H1 (cell line): ENCODE measurements at regions not wholly inside any gene's neighbourhood (a gene's known extent, or its start where the extent isn't known, plus 50 kb on each side); places are given as distances from the start of the nearest gene placed in this dataset.

ENCODE experiments used
- CTCF ChIA-PET: fragments of 300-600 bp; sonication (Branson Sonifier 250); formaldehyde crosslinking; loops from one replicate; lab custom pipeline; 2021; ENCODE audit not compliant: partially characterized antibody; lab: Charles Lee
- POLR2A ChIA-PET: fragments of 300-600 bp; sonication (Branson Sonifier 250); formaldehyde crosslinking; loops from one replicate; lab custom pipeline; 2021; ENCODE audit warnings: inconsistent platforms; ENCODE audit not compliant: partially characterized antibody; lab: Charles Lee
- DNase-seq, 2 experiments: peaks; one replicate each; pipeline versions ENCODE4 v3.0.0 to v3.0.0-alpha.2; 2010 to 2022; ENCODE audit warnings: low spot score in 2 of 2, low read depth in 1 of 2, mixed read lengths in 1 of 2
- FAIRE-seq: peaks from 2 replicates; lab custom pipeline; 2011; peaks lifted over from hg19 to GRCh38; lab: Jason Lieb, UNC
- H2AFZ ChIP-seq: 2 replicates; pipeline ENCODE4 v1.8.1; 2012; ENCODE audit warnings: low read length, inconsistent platforms
- H2AK5ac ChIP-seq: 2 replicates; pipeline ENCODE4 v1.6.1; 2013; ENCODE audit warnings: low read depth, low read length
- H2BK120ac ChIP-seq: replicated peaks from 2 replicates; pipeline ENCODE3; 2013; ENCODE audit warnings: low read depth, low read length, inconsistent platforms
- H2BK12ac ChIP-seq: 2 replicates; pipeline ENCODE4 v1.6.1; 2013; ENCODE audit warnings: low read depth, low read length
- H2BK15ac ChIP-seq: 2 replicates; pipeline ENCODE4 v1.6.1; 2013; ENCODE audit warnings: low read length
- H2BK20ac ChIP-seq: 2 replicates; pipeline ENCODE4 v1.6.1; 2013; ENCODE audit warnings: low read length
- H2BK5ac ChIP-seq: 2 replicates; pipeline ENCODE4 v1.6.1; 2013; ENCODE audit warnings: low read depth, low read length
- H3K14ac ChIP-seq: 2 replicates; pipeline ENCODE4 v1.6.1; 2013; ENCODE audit warnings: inconsistent platforms; ENCODE audit not compliant: insufficient read length
- H3K18ac ChIP-seq: 2 replicates; pipeline ENCODE4 v1.6.1; 2013; ENCODE audit warnings: low read length; ENCODE audit errors: extremely low read depth
- H3K23ac ChIP-seq: 2 replicates; pipeline ENCODE4 v1.6.1; 2013; ENCODE audit warnings: inconsistent platforms; ENCODE audit not compliant: insufficient read length
- H3K23me2 ChIP-seq: 2 replicates; pipeline ENCODE4 v1.6.1; 2013; ENCODE audit warnings: low read depth, low read length
- H3K27ac ChIP-seq: 2 replicates; pipeline ENCODE4 v1.6.1; 2011; ENCODE audit warnings: low read depth, low read length, inconsistent platforms
- H3K27me3 ChIP-seq, 4 experiments: replicated peaks in 1 of 4; 1 replicate in 1 of 4; 2 replicates in 3 of 4; pipeline versions ENCODE4 v1.6.1 to v1.8.1; 2011 to 2013; ENCODE audit warnings: low read length in 3 of 4, mild to moderate bottlenecking in 3 of 4, inconsistent platforms in 2 of 4, mixed read lengths in 2 of 4, moderate library complexity in 1 of 4; ENCODE audit not compliant: control insufficient read depth in 3 of 4, insufficient read depth in 3 of 4; ENCODE audit errors: extremely low read depth in 1 of 4
- H3K36me3 ChIP-seq, 4 experiments: 2 replicates each; pipeline versions ENCODE4 v1.6.1 to v1.8.1; 2011 to 2013; ENCODE audit warnings: mild to moderate bottlenecking in 4 of 4, low read length in 3 of 4, moderate library complexity in 2 of 4, control low read depth in 1 of 4, inconsistent platforms in 1 of 4; ENCODE audit not compliant: insufficient read depth in 4 of 4, control insufficient read depth in 2 of 4
- H3K4ac ChIP-seq: replicated peaks from 2 replicates; pipeline ENCODE3; 2013; ENCODE audit warnings: low read length, low read depth, mixed read lengths, inconsistent platforms; ENCODE audit not compliant: insufficient read length
- H3K4me1 ChIP-seq, 4 experiments: replicated peaks in 1 of 4; 1 replicate in 1 of 4; 2 replicates in 3 of 4; pipeline versions ENCODE4 v1.6.1 to v1.8.1; 2011 to 2013; ENCODE audit warnings: low read length in 3 of 4, inconsistent platforms in 2 of 4, mixed read lengths in 1 of 4; ENCODE audit not compliant: insufficient read depth in 4 of 4, control insufficient read depth in 3 of 4
- H3K4me2 ChIP-seq, 2 experiments: 2 replicates each; pipeline versions ENCODE4 v1.6.1 to v1.8.1; 2011 to 2013; ENCODE audit warnings: low read depth in 2 of 2, low read length in 2 of 2, control low read depth in 1 of 2, inconsistent platforms in 1 of 2, mild to moderate bottlenecking in 1 of 2; ENCODE audit not compliant: insufficient read depth in 1 of 2
- H3K4me3 ChIP-seq, 4 experiments: fragments of 200-600, 300-600 bp in 1 of 4; sonication (generic), shearing (Covaris generic), sonication (Bioruptor Twin) in 1 of 4; 2 replicates each; pipeline versions ENCODE4 v1.5.1 to v1.8.1; 2011 to 2016; ENCODE audit warnings: low read length in 4 of 4, low read depth in 3 of 4, control low read depth in 2 of 4, inconsistent platforms in 2 of 4, mild to moderate bottlenecking in 2 of 4, mixed read lengths in 1 of 4, moderate library complexity in 1 of 4; ENCODE audit not compliant: insufficient read depth in 2 of 4; ENCODE audit errors: extremely low read depth in 1 of 4
- H3K56ac ChIP-seq: replicated peaks from 2 replicates; pipeline ENCODE3; 2013; ENCODE audit warnings: low read depth, mild to moderate bottlenecking, mixed read lengths, low read length, inconsistent platforms; ENCODE audit not compliant: insufficient read length
- H3K79me1 ChIP-seq: 2 replicates; pipeline ENCODE4 v1.6.1; 2013; ENCODE audit warnings: low read depth, low read length, control low read depth
- H3K79me2 ChIP-seq, 2 experiments: 2 replicates each; pipeline versions ENCODE4 v1.6.1 to v1.8.1; 2012 to 2013; ENCODE audit warnings: low read length in 2 of 2, mild to moderate bottlenecking in 2 of 2, inconsistent platforms in 1 of 2; ENCODE audit not compliant: insufficient read depth in 2 of 2, control insufficient read depth in 1 of 2
- H3K9ac ChIP-seq, 4 experiments: replicated peaks in 1 of 4; 1 replicate in 1 of 4; 2 replicates in 3 of 4; pipeline versions ENCODE4 v1.6.1 to v1.8.1; 2011 to 2013; ENCODE audit warnings: low read depth in 3 of 4, low read length in 3 of 4, control low read depth in 2 of 4, mild to moderate bottlenecking in 2 of 4, moderate library complexity in 2 of 4, inconsistent platforms in 1 of 4; ENCODE audit errors: extremely low read depth in 1 of 4
- H3K9me3 ChIP-seq, 2 experiments: 2 replicates each; pipeline versions ENCODE4 v1.6.1 to v1.8.1; 2012 to 2013; ENCODE audit warnings: mild to moderate bottlenecking in 2 of 2, moderate library complexity in 2 of 2, control low read depth in 1 of 2, inconsistent platforms in 1 of 2, low read depth in 1 of 2, low read length in 1 of 2, mixed read lengths in 1 of 2; ENCODE audit not compliant: insufficient read depth in 2 of 2
- H4K20me1 ChIP-seq, 2 experiments: replicated peaks in 1 of 2; 2 replicates each; pipeline versions ENCODE3 to v1.8.1; 2011 to 2013; ENCODE audit warnings: inconsistent platforms in 2 of 2, low read length in 2 of 2, mild to moderate bottlenecking in 1 of 2; ENCODE audit not compliant: insufficient read depth in 2 of 2, control insufficient read depth in 1 of 2
- H4K5ac ChIP-seq: 2 replicates; pipeline ENCODE4 v1.6.1; 2013; ENCODE audit warnings: low read length, low read depth, mixed read lengths, inconsistent platforms; ENCODE audit not compliant: insufficient read length
- H4K8ac ChIP-seq: 2 replicates; pipeline ENCODE4 v1.8.0; 2013; ENCODE audit warnings: mild to moderate bottlenecking, moderate library complexity, low read length, inconsistent platforms; ENCODE audit not compliant: insufficient read depth; ENCODE audit errors: extremely low read depth
- H4K91ac ChIP-seq: replicated peaks from 2 replicates; pipeline ENCODE3; 2013; ENCODE audit warnings: low read length, mixed read lengths, inconsistent platforms; ENCODE audit not compliant: insufficient read length
- BACH1 ChIP-seq: IDR thresholded peaks from 2 replicates; pipeline ENCODE4 v1.6.1; 2012; ENCODE audit warnings: low read length, improper control_type of control experiment
- CTBP2 ChIP-seq: IDR thresholded peaks from 2 replicates; pipeline ENCODE4 v1.7.0; 2011; ENCODE audit warnings: borderline replicate concordance, mild to moderate bottlenecking, moderate library complexity, mixed read lengths, low read length; ENCODE audit not compliant: insufficient read depth, insufficient read length
- CTCF ChIP-seq, 3 experiments: IDR thresholded peaks; 1 replicate in 2 of 3; 2 replicates in 1 of 3; pipeline versions ENCODE4 v1.5.1 to v1.6.1; 2011; ENCODE audit warnings: low read length in 3 of 3, mild to moderate bottlenecking in 3 of 3, inconsistent platforms in 2 of 3, low read depth in 1 of 3, moderate library complexity in 1 of 3; ENCODE audit not compliant: insufficient read depth in 1 of 3; ENCODE audit errors: control extremely low read depth in 1 of 3
- JUN ChIP-seq: IDR thresholded peaks from 2 replicates; pipeline ENCODE4 v1.6.1; 2011; ENCODE audit warnings: low read depth, mild to moderate bottlenecking, improper control_type of control experiment, low read length
- MAX ChIP-seq: IDR thresholded peaks from 2 replicates; pipeline ENCODE4 v1.6.1; 2012; ENCODE audit warnings: inconsistent platforms
- NANOG ChIP-seq: IDR thresholded peaks from 2 replicates; pipeline ENCODE4 v1.6.1; 2011; ENCODE audit warnings: low read length, low read depth, mild to moderate bottlenecking, inconsistent platforms; ENCODE audit not compliant: insufficient read depth, poor library complexity, severe bottlenecking
- POU5F1 ChIP-seq: IDR thresholded peaks from 2 replicates; pipeline ENCODE4 v1.6.1; 2011; ENCODE audit warnings: low read depth, mild to moderate bottlenecking, low read length, moderate library complexity
- RAD21 ChIP-seq, 2 experiments: IDR thresholded peaks in 1 of 2; conservative IDR thresholded peaks in 1 of 2; 2 replicates each; pipeline ENCODE4 v1.6.1; 2011; ENCODE audit warnings: low read depth in 2 of 2, low read length in 2 of 2, improper control_type of control experiment in 1 of 2, inconsistent platforms in 1 of 2, mild to moderate bottlenecking in 1 of 2, moderate library complexity in 1 of 2
- RBBP5 ChIP-seq: IDR thresholded peaks from 2 replicates; pipeline ENCODE4 v1.7.1; 2012; ENCODE audit warnings: low read depth, mild to moderate bottlenecking, inconsistent platforms, low read length, moderate library complexity, borderline replicate concordance
- SAP30 ChIP-seq: fragments of 300-600 bp; sonication (generic); IDR thresholded peaks from 2 replicates; pipeline ENCODE4 v1.7.1; 2012; ENCODE audit warnings: low read length, moderate library complexity, mild to moderate bottlenecking, inconsistent platforms; ENCODE audit not compliant: insufficient read depth, insufficient replicate concordance
- SP4 ChIP-seq: IDR thresholded peaks from 2 replicates; pipeline ENCODE4 v1.6.1; 2012; ENCODE audit warnings: low read length, inconsistent platforms
- whole genome bisulfite sequencing, 2 experiments: shearing (Covaris generic) in 1 of 2; methylation state at CpG; one replicate each; pipeline versions ENCODE4 v1.1.6 to v1.1.7; 2013 to 2015; ENCODE audit warnings: low lambda C conversion rate in 2 of 2, mixed read lengths in 2 of 2, inconsistent platforms in 1 of 2, low coverage in 1 of 2, missing lambda C conversion rate in 1 of 2; ENCODE audit not compliant: insufficient replicate concordance in 2 of 2, insufficient coverage in 1 of 2, insufficient read length in 1 of 2; ENCODE audit errors: extremely low coverage in 1 of 2, missing lambda C conversion rate in 1 of 2; 5-methylcytosine and 5-hydroxymethylcytosine counted together

- H2AK5ac ChIP-seq: no peak overlapping the region
- no peak overlapping the region for H4K8ac ChIP-seq
- no peaks in the 10 kb centered on the region; a peak in 1 of 4 replicates for H3K9me3 ChIP-seq
- no peak overlapping the region for H3K18ac ChIP-seq
- H3K36me3 ChIP-seq: no peaks in the 10 kb centered on the region
- H3K79me2 ChIP-seq: no peaks in the 10 kb centered on the region
- no peak overlapping the region for H3K4me2 ChIP-seq
- POLR2A ChIA-PET: interaction anchor here (0.7 kb wide), 1 partner anchor 665 kb away, joined by 3 read pairs; no protein-coding TSS in a partner anchor
- H4K5ac ChIP-seq: no peak overlapping the region
- FAIRE-seq: no peak
- DNase-seq: no peak
- no peak overlapping the region for H3K56ac ChIP-seq
- H3K4ac ChIP-seq: no peak overlapping the region
- no peaks in the 10 kb centered on the region for H3K23me2 ChIP-seq
- H2BK15ac ChIP-seq: no peak overlapping the region
- H4K91ac ChIP-seq: no peak overlapping the region
- no peak overlapping the region for H2BK20ac ChIP-seq
- H4K20me1 ChIP-seq: no peaks in the 10 kb centered on the region
- H3K79me1 ChIP-seq: no peaks in the 10 kb centered on the region
- 96% methylated on average over 5 of the region's 5 CpGs; no CpG with 5 or more reads in 1 of the 2 experiments for WGBS, 2 experiments
- no peak overlapping the region for H3K4me3 ChIP-seq
- H3K27me3 ChIP-seq: no peaks in the 10 kb centered on the region
- CTCF ChIA-PET: interaction anchor here (1.1 kb wide), 1 partner anchor 36 kb away, joined by 3 read pairs; no protein-coding TSS in a partner anchor
- H2BK12ac ChIP-seq: no peak overlapping the region
- no peak overlapping the region for H3K27ac ChIP-seq
- H3K4me1 ChIP-seq: no peaks in the 10 kb centered on the region
- no peak overlapping the region for H2BK5ac ChIP-seq
- H3K9ac ChIP-seq: no peak overlapping the region
- H2AFZ ChIP-seq: no peak overlapping the region
- H3K14ac ChIP-seq: no peak overlapping the region
- no peak overlapping the region for H2BK120ac ChIP-seq
- H3K23ac ChIP-seq: no peak overlapping the region
- TF ChIP-seq CTBP2 (no peak), BACH1 (no peak), SP4 (no peak), RBBP5 (no peak), MAX (no peak), JUN (no peak), RAD21 (IDR thresholded peaks at IDR 0.05 in 1 of 2, conservative IDR thresholded peaks at IDR 0.05 in 1 of 2; ENCODE audit: low read depth in 2 of 2, low read length in 2 of 2) (no peak), NANOG (no peak), SAP30 (no peak), CTCF (IDR thresholded peaks at IDR 0.05; ENCODE audit: control extremely low read depth in 1 of 3, insufficient read depth in 1 of 3, low read depth in 1 of 3, low read length in 3 of 3) (no peak), POU5F1 (no peak)
Measured at GRCh38 chr2:129004485-129004884, 685.8 kb upstream of the HS6ST1 start.
